ENCODE measurements at regions not wholly inside any gene's neighbourhood (a gene's known extent, or its start where the extent isn't known, plus 50 kb on each side); places are given as distances from the start of the nearest gene placed in this dataset.

GRCh38 chr16:50462793-50463507 lies 85.2 kb upstream of the NKD1 start:
- H3K27me3 Mint-ChIP-seq: peaks cover 27% of the 10 kb centered on the region

GRCh38 chr16:50461400-50461760 lies 86.8 kb upstream of the NKD1 start:
- Mint-ChIP-seq H3K27me3 (peaks cover 13% of the 10 kb centered on the region), H3K4me3 (no peak overlapping the region), H3K27ac (no peak overlapping the region), H3K9me3 (no peaks in the 10 kb centered on the region), H3K4me1 (peaks cover 10% of the 10 kb centered on the region)
- ATAC-seq (no peak), DNase-seq (no peak)

More at GRCh38 chr16:50462793-50463507, 85.2 kb upstream of the NKD1 start:
- DNase-seq: no peak
- Mint-ChIP-seq H3K4me1 (peaks cover under 1% of the 10 kb centered on the region), H3K9me3 (no peaks in the 10 kb centered on the region), H3K4me3 (no peak overlapping the region), H3K27ac (no peak overlapping the region)
- no peak for ATAC-seq

GRCh38 chr16:50460538-50461399 lies 87.4 kb upstream of the NKD1 start:
- Mint-ChIP-seq H3K27ac (peak overlapping the region in 1 of 2 donors; percentile 45), H3K27me3 (peaks cover 7% of the 10 kb centered on the region), H3K9me3 (no peaks in the 10 kb centered on the region), H3K4me1 (peaks cover 10% of the 10 kb centered on the region), H3K4me3 (no peak overlapping the region)
- ATAC-seq (no peak), DNase-seq (no peak)

GRCh38 chr16:50459496-50460080 lies 88.6 kb upstream of the NKD1 start:
- H3K27ac Mint-ChIP-seq: no peak overlapping the region
- H3K4me1 Mint-ChIP-seq: peaks cover 10% of the 10 kb centered on the region
- no peak overlapping the region for H3K4me3 Mint-ChIP-seq
- DNase-seq (no peak), ATAC-seq (no peak)
- H3K27me3 Mint-ChIP-seq: peaks cover 6% of the 10 kb centered on the region
- no peaks in the 10 kb centered on the region for H3K9me3 Mint-ChIP-seq

- no peak overlapping the region for H3K27ac Mint-ChIP-seq
- no peak overlapping the region for H3K4me3 Mint-ChIP-seq
- peaks cover 10% of the 10 kb centered on the region for H3K4me1 Mint-ChIP-seq
- no peaks in the 10 kb centered on the region for H3K9me3 Mint-ChIP-seq
- H3K27me3 Mint-ChIP-seq: peaks cover 6% of the 10 kb centered on the region
- ATAC-seq (no peak), DNase-seq (no peak)
Observed at GRCh38 chr16:50458667-50459495, 89.3 kb upstream of the NKD1 start.

GRCh38 chr16:50457979-50458491 lies 89.2 kb upstream of the BRD7 start:
- peaks cover 6% of the 10 kb centered on the region for H3K27me3 Mint-ChIP-seq

GRCh38 chr16:50457423-50457822 lies 88.6 kb upstream of the BRD7 start:
- H3K27ac Mint-ChIP-seq: peak overlapping the region in 1 of 2 donors; percentile 79
- H3K4me1 Mint-ChIP-seq: peaks cover 10% of the 10 kb centered on the region
- peak; percentile 66 for ATAC-seq
- DNase-seq: no peak
- peaks cover 6% of the 10 kb centered on the region for H3K27me3 Mint-ChIP-seq
- H3K4me3 Mint-ChIP-seq: no peak overlapping the region
- H3K9me3 Mint-ChIP-seq: no peaks in the 10 kb centered on the region

More at GRCh38 chr16:50457979-50458491, 89.2 kb upstream of the BRD7 start:
- Mint-ChIP-seq H3K9me3 (no peaks in the 10 kb centered on the region), H3K27ac (no peak overlapping the region), H3K4me1 (peaks cover 10% of the 10 kb centered on the region), H3K4me3 (no peak overlapping the region)
- ATAC-seq: no peak
- no peak for DNase-seq

- DNase-seq: no peak
- no peaks in the 10 kb centered on the region for H3K9me3 Mint-ChIP-seq
- peaks cover 10% of the 10 kb centered on the region for H3K4me1 Mint-ChIP-seq
- H3K27ac Mint-ChIP-seq: peak overlapping the region in 1 of 2 donors; percentile 22
- no peak for ATAC-seq
- H3K27me3 Mint-ChIP-seq: no peaks in the 10 kb centered on the region
- no peak overlapping the region for H3K4me3 Mint-ChIP-seq
Observed at GRCh38 chr16:50455288-50455845, 86.6 kb upstream of the BRD7 start.

GRCh38 chr16:50453446-50453845 lies 84.7 kb upstream of the BRD7 start:
- no peaks in the 10 kb centered on the region for H3K9me3 Mint-ChIP-seq
- ATAC-seq (no peak), DNase-seq (no peak)
- H3K4me1 Mint-ChIP-seq: peaks cover 10% of the 10 kb centered on the region
- H3K27me3 Mint-ChIP-seq: no peaks in the 10 kb centered on the region
- H3K4me3 Mint-ChIP-seq: no peak overlapping the region
- H3K27ac Mint-ChIP-seq: no peak overlapping the region

GRCh38 chr16:50451951-50452508 lies 83.2 kb upstream of the BRD7 start:
- ATAC-seq (no peak), DNase-seq (no peak)
- Mint-ChIP-seq H3K27ac (peak overlapping the region in 1 of 2 donors; percentile 9), H3K4me1 (no peaks in the 10 kb centered on the region), H3K4me3 (no peak overlapping the region), H3K9me3 (no peaks in the 10 kb centered on the region), H3K27me3 (peaks cover 8% of the 10 kb centered on the region)

- Mint-ChIP-seq H3K27me3 (peaks cover 8% of the 10 kb centered on the region), H3K4me1 (no peaks in the 10 kb centered on the region), H3K4me3 (no peak overlapping the region), H3K27ac (no peak overlapping the region), H3K9me3 (no peaks in the 10 kb centered on the region)
- DNase-seq: no peak
- ATAC-seq: no peak
Observed at GRCh38 chr16:50450957-50451356, 82.2 kb upstream of the BRD7 start.

- H3K9me3 Mint-ChIP-seq: no peaks in the 10 kb centered on the region
- no peaks in the 10 kb centered on the region for H3K4me1 Mint-ChIP-seq
- DNase-seq: no peak
- H3K4me3 Mint-ChIP-seq: no peak overlapping the region
- H3K27ac Mint-ChIP-seq: no peak overlapping the region
- ATAC-seq: no peak
- H3K27me3 Mint-ChIP-seq: peaks cover 8% of the 10 kb centered on the region
Observed at GRCh38 chr16:50449800-50450199, 81.0 kb upstream of the BRD7 start.

- no peak for DNase-seq
- ATAC-seq: no peak
Observed at GRCh38 chr16:50448981-50449380, 80.2 kb upstream of the BRD7 start.

GRCh38 chr16:50448522-50448921 lies 79.7 kb upstream of the BRD7 start:
- H3K4me1 Mint-ChIP-seq: no peaks in the 10 kb centered on the region
- no peak overlapping the region for H3K4me3 Mint-ChIP-seq
- ATAC-seq (no peak), DNase-seq (no peak)
- peaks cover 8% of the 10 kb centered on the region for H3K27me3 Mint-ChIP-seq
- H3K9me3 Mint-ChIP-seq: no peaks in the 10 kb centered on the region
- no peak overlapping the region for H3K27ac Mint-ChIP-seq

More at GRCh38 chr16:50448981-50449380, 80.2 kb upstream of the BRD7 start:
- H3K4me1 Mint-ChIP-seq: no peaks in the 10 kb centered on the region
- H3K9me3 Mint-ChIP-seq: no peaks in the 10 kb centered on the region
- peaks cover 8% of the 10 kb centered on the region for H3K27me3 Mint-ChIP-seq
- no peak overlapping the region for H3K27ac Mint-ChIP-seq
- H3K4me3 Mint-ChIP-seq: no peak overlapping the region
